Activated CD4-positive, CD25-positive, alpha-beta regulatory T cell treated with anti-CD3 and anti-CD28 coated beads, Interleukin-2, amount 50 U/mL, for 24 hours (primary cell): ENCODE measurements at regions not wholly inside any gene's neighbourhood (a gene's known extent, or its start where the extent isn't known, plus 50 kb on each side); places are given as distances from the start of the nearest gene placed in this dataset.

Experiments used
- ATAC-seq, 2 donors: fragments of 150-1000 bp; cut with Tn5 transposase; one replicate each; pipeline ENCODE4 v1.10.0; 2021; ENCODE audit warnings: mild to moderate bottlenecking in 1 of 2, moderate library complexity in 1 of 2

DNA sequence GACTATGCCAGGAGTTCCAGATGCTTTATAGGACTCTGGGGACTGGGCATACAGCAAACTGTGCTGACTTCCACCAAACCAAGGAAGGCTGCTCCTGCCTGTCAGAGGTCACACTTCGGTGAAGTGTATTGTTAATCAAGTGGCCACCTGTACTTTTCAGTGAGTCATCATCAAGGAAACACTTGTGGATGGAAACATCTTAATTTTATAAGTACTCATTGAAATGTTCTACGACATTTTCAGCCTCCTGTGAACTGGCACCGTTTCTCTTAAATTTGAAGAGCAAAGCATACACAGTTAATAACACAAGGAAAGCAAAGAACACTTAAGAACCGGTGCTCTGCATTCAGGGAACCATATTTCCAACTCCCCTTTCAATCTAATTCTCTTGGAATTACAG lies 801.7 kb upstream of the DPPA4 start:
- ATAC-seq: no peak

DNA sequence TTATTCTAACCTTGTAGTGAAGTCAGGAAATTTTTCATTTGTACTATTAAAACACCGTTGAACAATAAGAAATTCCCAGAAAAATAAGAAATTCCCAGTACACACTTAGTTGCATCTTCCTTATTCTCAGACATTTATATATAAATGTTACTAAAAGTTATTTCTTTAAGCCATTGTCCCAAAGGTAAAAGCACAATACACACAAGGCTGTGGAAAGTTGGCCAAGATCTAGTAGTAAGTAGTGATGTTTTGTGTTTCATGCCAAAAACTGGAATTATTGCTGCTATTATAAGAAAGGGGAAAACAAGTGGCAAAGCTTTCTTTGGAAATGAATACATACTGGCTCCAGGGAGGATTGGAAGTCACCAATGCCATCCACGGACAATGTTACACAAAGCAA lies 802.5 kb upstream of the DPPA4 start:
- no peak for ATAC-seq

DNA sequence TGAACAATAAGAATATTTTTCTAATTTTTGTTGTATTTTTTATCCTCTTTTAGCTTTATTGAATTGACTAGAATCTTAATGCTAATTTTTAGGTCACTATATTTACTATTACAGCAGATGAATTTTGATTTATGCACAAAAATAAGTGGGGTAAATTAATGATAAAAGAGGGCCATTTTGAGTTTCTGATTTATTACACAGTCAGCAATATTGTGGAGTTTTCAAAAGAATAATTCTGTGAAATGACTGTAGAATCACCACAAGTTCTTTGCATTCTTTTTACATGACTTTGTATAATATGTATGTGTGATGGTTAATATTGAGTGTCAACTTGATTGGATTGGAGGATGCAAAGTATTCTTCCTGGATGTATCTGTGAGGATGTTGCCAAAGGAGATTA lies 812.4 kb upstream of the DPPA4 start:
- no peak for ATAC-seq

DNA sequence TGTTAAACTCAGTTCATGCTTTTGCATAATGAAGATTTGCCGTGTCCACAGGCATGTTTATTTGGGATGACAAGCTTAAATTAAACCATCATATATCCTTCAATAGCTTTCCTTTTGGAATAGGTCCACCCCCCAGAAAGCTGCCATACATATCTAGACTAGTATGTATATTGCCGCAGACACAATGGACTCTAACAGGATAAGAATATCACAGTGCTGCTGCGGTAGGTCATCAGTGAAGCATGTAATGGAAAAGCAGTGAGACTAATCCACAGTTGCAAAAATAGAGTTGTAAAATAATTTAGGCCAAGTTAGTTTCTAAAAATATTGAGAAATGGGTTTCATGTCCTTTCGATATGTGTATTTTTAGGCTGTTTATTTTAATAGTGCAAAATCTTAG lies 819.9 kb upstream of the DPPA4 start:
- no peak for ATAC-seq

DNA sequence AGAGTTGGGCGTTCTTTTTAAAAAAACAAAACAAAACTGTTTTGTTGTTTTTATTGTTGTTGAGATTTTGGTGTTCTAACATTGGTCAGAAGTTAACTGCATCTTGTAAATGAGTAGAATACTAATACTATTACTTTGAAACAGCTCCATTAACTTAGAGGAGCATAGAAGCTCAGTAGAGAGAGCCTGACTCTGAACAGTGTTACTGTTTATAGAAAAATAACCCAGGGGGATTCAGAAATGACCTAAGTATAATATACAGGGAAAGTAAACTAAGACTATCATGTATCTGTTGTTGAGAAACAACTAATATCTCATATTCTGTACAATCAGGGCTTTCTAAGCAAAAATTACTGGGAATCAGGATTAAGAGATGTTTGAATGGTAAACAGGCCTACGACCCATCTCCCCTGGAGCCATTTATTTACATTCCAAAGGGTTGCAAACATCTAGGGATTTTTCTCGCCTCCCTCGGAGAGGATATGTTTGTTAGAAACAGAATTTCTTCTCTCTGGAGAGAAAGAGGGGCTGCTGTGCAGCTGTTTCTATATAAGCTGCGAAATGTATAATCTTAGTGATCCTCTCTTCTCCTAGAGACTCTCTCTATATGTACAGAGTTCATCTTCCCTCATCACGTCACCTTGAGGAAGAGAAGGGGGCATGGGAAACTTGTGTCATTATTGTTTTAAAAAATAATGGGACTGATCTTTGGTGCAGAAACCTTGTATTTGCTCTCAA lies 827.5 kb upstream of the DPPA4 start:
- no peak for ATAC-seq

DNA sequence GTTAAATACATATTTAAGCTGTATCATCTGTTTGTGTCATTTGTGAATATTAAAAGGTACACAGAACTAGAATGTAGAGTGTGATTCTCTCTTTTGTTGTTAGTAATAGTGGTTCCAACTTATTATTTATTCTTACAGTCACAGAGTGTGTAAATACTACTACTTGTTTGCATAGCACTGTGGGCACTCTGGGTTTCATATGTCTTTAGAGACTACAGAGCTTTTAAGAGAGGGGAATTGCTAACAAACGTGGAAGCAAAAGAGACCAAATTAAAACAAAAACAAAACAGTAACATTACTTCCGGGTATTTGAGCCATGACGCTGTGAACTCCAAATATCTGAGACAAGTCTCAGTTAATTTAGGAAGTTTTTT lies 828.0 kb upstream of the DPPA4 start:
- ATAC-seq: no peak

DNA sequence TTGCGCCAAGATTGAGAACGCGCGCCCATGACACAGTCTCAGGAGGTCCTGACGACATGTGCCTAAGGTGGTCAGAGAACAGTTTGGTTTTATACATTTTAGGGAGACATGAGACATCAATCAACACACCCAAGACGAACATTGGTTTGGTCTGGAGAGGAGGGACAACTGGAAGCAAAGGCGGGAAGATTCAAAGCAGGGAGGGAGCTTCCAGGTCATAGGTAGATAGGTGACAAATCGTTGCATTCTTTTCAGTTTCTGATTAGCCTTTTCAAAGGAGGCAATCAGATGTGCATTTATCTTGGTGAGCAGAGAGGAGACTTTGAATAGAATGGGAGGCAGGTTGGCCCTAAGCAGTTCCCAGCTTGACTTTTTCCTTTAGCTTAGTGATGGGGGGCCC lies 828.4 kb upstream of the DPPA4 start:
- ATAC-seq: no peak

DNA sequence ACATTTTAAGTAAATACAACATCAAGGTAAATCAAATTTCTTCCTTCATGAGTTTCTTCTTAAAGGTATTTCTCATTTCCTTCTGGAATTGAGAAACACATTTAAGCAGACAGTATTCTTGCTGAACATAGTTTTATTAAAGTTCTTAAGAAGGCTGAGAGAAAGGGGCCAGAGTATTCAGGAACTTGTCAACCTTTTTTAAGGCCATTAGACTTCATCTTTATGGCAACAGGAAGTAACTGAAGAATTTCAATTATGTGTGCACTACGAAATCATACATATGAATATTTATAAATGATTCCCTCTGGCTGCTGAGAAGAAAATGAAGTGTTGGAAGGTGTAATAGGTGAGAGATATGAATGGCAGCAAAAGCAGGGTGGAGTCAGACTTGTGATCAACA lies 829.4 kb upstream of the DPPA4 start:
- ATAC-seq: no peak

DNA sequence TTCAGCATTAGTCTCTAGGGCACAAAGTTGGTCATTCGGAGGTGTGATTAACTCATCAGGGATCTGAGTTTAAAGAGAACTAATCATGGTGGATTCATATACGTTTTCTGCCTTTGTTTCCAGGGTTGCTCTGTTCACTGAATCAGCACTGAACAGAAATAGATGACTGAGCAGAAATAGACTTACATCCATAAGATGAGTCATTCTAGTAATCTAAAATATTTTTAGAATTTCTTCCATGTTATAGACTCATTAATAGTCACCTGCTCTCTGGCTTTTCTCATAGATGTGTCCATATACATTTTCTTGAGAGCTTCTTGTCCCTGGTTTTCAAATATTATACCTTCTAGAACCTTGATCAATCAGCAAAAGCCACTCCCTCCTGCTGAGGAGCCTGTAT lies 837.6 kb upstream of the DPPA4 start:
- no peak for ATAC-seq

DNA sequence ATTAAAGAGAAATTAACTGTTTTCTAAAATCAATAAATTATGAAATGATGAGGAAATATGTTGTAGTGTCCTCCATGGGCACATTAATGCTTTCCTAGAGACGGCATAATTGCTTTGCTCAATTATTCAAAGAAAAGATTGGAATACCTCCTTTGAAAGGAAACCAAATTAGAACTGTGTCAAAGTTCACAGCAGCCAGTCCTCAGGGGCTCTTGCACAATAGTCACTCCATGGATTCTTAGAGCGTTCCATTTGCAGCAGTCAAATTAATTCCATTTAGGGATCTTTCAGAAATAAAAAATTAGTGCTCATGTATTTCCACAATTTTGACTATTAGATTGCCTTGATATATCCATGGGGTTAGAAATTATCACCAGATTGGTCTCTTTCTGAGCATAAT lies 841.6 kb upstream of the DPPA4 start:
- no peak for ATAC-seq

DNA sequence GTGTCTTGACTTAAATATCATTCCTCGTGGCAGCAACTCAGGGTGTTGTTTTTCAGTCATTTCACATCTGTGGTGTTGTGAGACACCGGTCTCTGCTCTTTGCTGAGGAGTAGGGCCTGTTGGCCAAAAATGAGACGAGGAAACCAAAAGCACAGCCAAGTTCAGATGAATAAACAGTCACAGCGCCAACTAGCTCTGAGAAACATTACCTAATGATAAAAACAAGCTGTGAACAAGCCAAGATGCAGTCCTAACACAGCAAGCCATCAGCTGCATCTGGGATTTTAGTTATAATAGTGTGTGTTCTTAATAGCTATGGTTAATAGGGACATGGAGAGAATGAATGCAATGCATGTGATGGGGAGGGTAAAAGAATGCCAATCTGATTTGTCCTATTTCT lies 843.4 kb upstream of the DPPA4 start:
- ATAC-seq: no peak

DNA sequence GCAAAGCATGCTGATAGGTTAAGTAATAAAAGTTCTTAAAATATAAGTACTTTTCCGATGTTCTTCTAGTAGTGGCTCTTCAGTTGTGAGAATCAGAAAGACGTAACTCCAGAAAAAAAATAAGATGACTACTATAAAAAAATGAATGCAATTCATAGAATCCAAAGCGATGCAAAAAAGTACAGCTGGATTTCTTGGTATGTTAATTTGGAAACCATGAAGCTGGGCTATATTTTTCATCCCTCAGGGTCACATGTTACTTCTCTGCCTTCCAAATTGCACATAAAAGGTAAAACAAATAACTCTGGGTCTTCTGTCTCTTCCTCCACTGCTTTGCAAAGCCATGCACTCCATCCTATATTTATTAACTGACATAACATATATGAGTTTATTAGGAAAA lies 843.9 kb upstream of the DPPA4 start:
- ATAC-seq: no peak

DNA sequence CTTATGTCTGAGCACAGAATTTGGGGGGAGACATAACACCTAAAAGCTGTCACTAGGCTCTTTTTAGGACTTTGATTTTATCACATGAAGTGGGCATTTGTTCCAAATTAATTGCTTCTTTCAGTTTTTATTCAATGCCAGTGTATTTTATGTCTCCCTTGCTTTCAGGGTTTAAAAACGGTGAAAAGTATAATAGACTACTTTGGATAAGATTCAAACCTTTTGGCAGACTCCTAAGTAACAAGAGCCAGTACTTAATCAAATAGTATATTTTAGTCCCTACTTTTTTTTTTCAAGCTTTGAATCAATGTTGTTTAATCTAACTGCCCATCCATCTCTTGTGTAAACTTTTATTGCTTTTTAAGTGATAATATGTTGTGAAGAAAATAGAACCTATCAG lies 847.2 kb upstream of the DPPA4 start:
- ATAC-seq: no peak

DNA sequence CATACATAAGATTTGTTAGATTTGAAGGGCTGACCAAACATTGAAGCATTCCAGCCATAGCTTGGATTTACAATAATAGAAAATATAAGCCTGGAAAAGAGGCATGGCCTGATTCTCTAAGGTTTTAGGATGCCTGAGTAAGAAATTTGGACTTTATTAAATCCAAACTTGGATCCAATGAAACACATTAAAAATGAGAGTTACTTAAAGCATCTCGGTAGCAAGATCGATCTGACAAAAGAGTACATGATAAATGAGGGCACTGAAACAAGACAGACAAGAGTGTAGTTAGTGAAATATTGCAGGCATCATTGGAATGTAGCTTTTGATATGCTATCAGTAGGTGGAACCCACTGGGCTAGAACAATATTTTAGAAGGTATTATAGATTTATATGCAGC lies 855.7 kb upstream of the DPPA4 start:
- ATAC-seq: no peak

DNA sequence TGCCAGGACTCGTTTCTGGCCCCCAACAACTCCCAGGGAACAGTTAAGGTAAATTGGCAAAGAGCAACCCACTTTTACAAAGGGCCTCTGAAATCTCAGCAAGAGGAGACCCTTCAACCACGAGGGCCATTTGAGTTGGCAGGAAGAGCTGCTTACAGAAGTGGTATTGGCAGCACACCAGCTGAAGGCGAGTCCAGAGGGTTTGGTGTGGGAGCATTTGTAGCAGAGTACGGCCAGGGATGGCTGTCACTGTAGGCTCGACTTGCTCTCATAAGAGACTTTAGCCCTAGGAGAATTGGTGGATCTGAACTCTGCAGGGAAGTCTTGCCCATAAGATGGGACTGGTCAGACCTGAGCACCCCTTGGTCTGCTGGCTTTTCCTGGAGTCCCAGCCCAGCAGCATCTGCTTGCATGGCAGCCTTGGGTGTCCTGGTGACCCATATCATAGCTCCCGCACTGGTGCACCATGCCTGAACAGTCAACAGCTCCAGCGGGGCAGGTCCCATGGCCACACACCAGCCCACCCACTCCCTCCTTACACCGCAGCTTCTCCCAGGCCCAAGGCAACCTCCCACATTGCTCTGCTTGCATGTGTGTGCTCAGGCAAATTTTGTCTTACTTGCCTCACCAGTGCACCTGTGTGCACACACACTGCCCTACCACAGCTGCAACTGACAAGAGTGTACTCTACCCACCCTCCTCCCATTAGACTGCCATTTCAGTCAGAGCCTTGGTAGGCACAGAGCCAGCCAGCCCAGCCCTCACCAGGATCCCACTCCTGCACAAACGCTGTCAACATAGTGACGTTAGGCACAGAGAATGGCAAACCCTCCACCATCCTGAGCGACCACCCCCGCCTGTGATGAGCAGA lies 861.6 kb upstream of the DPPA4 start:
- ATAC-seq: no peak

DNA sequence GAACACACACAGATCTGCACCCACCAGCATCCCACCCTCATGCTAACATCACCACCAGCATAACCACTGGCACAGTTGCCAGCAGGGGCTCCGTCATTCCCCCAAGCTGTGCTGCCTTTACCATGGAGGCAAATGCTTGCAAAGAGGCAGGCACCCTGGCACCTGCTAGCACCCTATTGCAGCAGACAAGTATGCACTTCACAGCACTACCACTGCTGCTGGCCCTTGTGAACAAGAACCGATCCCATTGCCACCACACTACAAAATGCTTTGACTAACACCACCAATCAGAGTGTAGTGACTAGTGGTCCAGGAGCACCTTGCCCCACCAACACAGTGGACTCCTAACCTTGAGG lies 862.2 kb upstream of the DPPA4 start:
- no peak for ATAC-seq

DNA sequence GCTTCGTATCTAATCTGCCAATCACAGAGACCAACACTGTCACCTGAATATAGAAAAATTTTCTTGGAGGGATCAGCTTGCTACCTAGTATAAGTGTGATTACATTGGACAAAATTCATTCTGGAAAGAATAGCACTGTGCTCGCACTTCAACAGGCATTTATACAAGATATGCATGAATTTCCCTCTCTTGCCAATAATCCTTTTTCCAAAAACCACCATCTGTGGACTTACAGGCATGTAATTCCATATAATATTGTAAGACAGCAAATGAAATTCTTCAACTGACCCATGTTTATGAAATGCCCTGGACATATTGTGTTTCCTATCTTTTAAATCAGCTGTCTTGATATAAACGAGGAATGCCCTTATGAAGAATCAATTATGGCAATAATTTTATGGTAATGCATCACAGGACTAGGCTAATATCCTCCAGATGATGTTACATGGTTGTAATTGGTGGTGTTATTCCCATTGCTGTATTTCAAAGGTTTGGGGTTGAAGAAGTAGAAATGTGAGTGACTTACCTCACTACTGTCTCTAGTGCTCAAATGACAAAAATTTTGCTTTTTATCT lies 861.4 kb upstream of the NECTIN3 start:
- no peak for ATAC-seq

DNA sequence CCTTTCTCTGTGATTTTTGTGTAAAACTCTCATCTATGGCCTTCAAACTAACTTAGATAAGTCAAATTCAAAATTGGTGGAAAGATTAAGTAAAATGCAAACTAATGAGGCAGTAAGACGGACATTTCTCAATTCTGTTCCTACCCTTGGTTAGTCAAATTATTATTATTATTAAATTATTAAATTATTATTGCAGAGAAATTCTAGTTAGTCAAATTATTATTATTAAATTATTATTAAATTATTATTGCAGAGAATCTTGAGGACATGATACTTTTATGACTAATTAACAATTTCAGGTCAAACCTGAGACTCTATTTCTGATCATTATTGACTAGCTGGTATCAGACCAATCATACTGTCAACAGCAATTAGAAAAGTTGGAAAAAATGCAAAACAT lies 845.0 kb upstream of the NECTIN3 start:
- no peak for ATAC-seq

DNA sequence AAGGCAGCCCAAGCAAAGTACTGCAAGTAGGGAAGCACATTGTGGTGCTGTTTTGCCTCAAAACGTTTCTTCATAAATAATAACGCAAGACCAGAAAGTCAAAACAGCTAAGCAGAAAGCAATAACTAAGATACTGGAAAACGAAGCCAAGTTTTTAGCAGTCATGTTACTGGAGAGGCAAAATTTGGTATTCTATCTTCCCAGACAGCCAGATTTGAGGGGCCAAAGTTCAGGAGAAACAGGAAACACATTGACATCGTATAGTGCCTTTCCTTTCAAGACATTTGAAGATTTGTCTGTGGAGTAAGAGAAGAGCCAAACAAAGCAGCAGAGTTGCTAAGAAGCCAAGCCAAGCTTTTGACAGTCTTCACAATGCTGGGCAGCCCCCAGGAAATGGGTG lies 843.6 kb upstream of the NECTIN3 start:
- ATAC-seq: no peak

DNA sequence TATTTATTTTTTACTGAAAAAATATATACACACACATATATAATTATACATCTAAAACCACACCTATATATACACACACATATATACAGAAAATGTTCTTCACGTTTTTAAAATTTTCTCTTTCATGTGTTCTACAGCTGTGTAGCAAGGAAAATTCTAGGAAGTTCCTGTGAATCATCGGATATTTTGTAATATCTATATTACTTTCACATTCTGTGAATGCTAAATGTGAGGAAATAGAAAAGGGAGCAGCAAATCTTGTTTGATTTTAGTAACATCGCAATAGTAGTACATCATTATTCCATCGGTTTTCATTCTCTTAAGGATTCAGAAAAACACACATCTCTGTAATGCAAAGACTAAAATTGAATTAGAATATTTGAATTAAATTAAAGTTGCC lies 836.8 kb upstream of the NECTIN3 start:
- ATAC-seq: no peak

DNA sequence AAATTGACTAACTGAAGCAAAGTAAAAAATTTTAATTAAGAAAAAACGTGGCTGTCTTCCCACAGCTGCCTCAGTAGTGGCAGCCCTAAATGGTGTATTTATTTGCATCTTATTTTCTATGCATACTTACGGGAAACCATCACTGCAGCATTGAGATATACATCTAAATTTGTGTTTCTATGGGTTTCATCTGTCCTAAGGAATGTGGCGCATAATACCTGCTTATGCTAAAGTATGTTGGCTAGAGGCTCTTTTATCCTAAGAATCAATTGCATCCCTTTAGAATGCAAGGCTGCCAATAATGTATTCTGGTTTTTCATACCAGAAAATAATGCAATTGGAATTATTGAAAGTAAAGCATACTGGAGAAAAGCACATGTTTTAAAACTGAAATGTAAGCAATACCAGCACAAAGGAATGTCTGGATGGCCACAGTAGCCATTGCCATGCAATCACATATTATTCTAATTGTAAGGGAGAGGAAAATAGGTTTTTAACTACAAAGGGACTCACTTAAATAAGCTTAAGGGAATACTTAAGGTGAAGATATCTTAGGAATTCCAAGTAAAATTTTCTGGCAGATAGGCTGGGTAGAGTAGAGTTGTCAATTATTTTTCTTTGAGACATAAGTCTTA lies 834.5 kb upstream of the NECTIN3 start:
- ATAC-seq: no peak

DNA sequence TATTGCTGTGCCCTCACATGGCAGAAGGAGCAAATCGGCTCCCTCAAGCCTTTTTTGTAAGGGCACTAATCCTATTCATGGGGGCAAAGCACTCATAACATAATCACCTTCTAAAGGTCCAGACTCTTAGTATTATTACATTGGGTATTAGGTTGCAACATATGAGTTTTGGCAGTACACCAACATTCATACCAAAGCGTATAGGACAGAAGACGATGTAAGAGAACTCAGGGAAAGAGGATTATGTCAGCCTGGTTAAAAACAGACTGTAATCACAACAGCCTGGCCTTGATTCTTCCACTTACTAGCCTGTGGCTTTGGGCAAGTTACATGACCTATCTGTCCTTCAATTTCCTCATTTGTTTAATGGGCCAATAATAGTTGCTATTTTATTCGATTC lies 828.5 kb upstream of the NECTIN3 start:
- ATAC-seq: no peak

DNA sequence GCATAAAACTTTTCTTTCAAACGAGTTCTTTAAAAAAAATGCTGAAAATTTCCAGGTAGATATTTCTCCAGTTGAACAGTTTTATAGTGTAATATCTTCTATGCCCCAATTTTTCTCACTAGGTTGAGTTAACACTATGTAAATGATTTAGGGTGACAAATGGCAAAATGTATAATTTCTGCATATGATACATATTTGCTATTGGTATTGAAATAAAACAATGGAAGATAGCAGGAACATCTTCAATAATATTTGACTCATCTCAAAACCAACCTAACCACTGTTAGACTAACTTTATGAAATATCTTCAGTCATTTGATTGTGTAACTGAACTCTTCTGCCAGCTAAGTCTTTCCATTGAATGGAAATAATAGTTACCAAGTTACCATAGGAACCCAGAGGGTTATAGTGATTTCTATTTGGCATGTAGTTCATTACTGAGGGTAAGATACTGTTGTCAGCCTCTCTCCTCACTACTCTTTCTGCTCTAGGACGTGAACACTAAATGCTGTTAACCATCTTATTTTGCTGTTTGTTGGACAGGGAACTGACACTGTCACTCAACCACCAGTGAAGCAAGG lies 824.7 kb upstream of the NECTIN3 start:
- ATAC-seq: peak; percentile 63 to 81
